GM19035 (cell line): ENCODE measurements at regions not wholly inside any gene's neighbourhood (a gene's known extent, or its start where the extent isn't known, plus 50 kb on each side); places are given as distances from the start of the nearest gene placed in this dataset.

Experiments used
- ATAC-seq: cut with Tn5 transposase; IDR thresholded peaks from one replicate; pipeline ENCODE4 v1.9.1; 2021; ENCODE audit not compliant: unreplicated experiment

GRCh38 chr12:89901906-89902642 lies 193.4 kb upstream of the ATP2B1 start:
- ATAC-seq: no peak

DNA sequence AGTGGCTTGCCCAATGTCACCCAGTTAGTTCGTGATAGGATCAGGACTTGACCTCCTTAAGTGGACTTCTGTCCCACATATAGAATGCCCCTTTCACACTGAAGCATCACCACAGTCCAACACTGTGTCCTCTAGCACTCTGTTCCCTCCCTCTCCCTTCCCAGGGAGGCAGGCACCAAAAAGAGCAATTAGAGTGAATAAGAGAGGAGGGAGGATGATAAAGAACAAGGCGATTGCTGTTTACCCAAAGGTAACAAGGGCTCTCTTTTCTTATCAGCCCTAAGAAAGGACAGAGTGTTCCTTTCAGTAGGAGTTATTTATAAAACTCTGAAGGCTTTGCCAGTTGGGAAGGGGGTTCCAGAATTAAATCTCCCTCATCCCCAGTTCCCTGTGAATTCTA lies 192.7 kb upstream of the ATP2B1 start:
- no peak for ATAC-seq

DNA sequence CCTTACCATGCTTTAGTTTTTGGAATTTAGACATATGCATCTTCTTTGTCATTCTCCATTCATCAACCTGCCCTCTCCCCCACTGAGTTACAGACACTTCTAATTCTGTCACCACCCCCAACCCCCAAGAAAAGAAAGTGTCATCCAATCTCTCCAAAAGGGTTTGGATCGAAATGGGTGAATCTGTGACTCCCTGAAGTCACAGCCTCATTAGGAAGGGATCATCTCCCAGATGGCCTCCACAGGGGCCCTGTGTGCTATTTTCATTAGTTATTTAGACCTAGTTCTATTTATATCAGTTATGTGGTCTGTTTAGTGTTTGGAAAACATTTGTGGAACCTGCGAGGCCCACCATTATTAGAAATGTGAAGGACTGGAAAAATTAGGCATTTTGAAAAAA lies 191.0 kb upstream of the ATP2B1 start:
- no peak for ATAC-seq

GRCh38 chr12:89895591-89895990 lies 187.0 kb upstream of the ATP2B1 start:
- ATAC-seq: no peak

DNA sequence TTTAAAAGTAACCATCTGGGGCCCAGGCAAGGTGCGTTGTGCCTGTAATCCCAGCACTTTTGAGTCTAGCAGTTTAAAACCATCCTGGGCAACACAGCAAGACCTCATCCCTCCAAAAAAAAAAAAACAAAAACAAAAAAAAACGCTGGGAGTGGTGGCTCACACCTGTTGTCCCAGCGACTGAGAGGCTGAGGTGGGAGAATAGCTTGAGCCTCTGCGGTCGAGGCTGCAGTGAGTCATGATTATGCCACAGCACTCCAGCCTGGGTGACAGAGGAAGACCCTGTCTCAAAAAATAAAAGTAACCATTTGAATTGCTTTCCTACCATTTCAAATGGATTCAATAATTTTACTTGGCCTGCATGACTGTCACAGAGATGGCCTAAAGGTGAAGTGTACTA lies 186.5 kb upstream of the ATP2B1 start:
- no peak for ATAC-seq

DNA sequence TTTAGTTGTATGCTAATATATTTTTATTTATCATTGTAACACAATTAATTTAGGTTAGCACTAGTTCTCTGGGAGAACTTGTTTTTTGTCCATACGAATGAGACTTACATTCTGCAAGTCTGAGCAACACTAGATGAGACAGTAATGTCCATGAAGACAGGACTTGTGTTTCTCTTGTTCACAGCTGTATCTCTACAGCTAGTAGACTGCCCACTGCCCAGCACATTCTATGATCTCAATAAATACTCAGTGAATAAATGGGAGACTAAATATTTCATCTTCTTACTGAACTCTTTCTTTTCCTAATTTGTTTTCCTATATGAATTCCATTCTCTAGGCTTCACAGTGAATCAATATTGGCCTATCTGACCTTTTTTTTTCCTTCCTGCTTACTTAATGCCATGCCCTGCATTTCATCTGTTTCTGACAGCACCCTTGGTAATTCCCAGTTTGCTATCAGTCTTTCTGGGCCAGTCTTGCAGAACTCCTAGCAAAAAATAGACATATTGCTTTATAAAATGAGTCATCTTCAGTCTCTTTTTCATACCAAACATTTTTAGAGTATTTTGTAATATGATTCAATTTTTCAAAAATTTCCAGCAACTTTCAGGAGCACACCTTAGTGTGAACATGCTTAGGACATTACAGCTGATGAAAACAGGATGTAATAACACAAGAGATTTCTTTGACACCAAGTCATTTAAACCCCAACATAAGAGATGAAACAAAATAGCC lies 185.5 kb upstream of the ATP2B1 start:
- no peak for ATAC-seq

GRCh38 chr12:89892436-89892835 lies 183.8 kb upstream of the ATP2B1 start:
- ATAC-seq: no peak

DNA sequence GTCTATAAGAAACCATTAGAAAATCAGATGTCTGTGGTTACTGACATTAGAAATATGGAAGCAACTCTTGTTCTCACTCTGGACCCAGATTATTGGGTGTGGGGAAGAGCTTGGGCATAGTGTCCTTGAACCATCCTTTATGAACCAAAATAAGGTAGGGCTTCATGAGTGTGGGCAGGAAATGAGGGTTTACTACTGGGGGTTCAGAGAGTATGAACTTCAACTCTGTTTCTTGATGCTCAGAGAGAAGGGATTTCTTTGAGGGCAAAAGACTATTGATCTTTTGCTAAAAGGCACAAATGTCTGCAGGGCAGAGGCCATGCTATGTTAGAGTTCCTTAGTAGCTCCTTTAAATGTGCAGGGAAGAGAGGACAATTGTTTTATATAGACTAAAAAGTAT lies 183.3 kb upstream of the ATP2B1 start:
- no peak for ATAC-seq

GRCh38 chr12:89890161-89890560 lies 181.5 kb upstream of the ATP2B1 start:
- no peak for ATAC-seq

DNA sequence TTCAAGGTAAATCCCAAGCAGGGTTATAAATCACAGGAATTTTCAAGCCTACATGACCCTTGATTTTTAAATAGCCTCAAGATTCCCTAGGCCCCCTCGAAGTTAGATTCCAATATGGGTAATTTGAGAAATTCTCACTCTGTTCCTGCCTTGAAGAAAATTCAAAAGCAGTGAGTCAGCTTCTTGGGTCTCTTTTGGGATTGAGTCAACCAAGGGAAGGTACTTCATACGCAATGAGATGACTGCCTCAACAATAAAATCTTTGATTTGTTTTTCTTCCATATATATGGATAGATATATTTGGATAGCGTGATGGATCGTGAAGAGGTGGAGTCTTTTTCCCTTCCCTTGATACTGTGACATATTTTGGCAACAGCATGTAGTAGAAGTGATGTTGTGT lies 180.4 kb upstream of the ATP2B1 start:
- ATAC-seq: no peak

DNA sequence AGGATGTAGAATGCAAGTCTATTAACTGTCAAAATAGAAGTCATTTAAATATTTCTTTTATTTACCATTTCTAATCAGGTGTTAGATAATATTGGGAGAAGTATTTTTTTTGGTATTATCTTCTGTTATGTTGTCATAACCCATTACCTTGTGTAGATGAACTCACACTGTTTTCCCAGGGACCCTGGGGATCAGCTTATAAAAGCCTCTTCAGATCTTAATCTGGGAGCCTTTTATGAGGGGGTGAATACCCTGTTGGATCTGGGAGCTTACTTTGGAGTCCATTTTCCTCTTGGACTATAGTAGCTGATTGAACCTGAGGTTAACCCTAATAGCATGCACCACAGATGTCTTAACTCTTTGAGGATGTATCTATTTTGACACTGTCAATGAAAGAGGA lies 176.3 kb upstream of the ATP2B1 start:
- ATAC-seq: no peak

- ATAC-seq: no peak
These were observed 175.8 kb upstream of the ATP2B1 start for GRCh38 chr12:89884416-89884898.

GRCh38 chr12:89883630-89884389 lies 175.2 kb upstream of the ATP2B1 start:
- no peak for ATAC-seq

DNA sequence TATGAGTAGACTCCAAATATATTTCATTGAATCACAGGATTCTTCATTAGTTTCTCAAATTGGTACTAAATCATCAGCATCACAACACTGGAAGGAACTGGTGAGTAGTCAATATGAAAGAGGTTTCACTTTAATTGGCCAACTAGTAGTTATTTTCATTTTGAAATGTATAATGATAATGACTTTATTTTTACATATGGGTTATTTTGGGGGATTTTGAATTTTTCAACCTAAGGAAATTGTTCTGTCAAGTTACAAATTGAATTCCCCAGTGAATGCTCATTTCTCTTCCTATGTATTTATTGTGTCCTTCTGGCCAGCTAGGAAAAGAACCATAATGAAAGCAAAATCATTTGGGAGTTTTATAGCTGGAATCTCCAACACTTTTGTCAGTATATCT lies 174.2 kb upstream of the ATP2B1 start:
- ATAC-seq: no peak

DNA sequence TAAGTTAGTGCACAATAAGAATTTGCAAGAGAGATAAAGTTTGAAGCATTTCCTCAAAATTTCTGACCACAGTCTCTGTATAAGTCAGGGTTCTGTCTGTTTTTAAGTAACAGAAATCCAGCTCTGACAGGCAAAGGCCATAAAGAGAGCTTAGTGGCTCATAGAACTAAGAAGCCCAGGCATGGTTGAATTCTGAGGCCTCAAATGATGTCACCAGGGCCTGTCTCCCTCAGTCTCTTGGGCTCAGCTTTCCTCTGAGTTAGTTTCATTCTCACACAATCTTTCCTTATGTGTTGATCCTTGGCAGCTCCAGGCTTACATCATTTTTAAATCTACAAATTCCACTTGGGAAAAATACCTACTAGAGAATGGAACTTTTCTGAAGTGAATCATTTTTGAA lies 173.4 kb upstream of the ATP2B1 start:
- peak; percentile 33 for ATAC-seq

- peak; percentile 95 for ATAC-seq
These were observed 172.2 kb upstream of the ATP2B1 start for GRCh38 chr12:89880690-89881350.

- ATAC-seq: no peak
These were observed 171.1 kb upstream of the ATP2B1 start for GRCh38 chr12:89879766-89880165.

DNA sequence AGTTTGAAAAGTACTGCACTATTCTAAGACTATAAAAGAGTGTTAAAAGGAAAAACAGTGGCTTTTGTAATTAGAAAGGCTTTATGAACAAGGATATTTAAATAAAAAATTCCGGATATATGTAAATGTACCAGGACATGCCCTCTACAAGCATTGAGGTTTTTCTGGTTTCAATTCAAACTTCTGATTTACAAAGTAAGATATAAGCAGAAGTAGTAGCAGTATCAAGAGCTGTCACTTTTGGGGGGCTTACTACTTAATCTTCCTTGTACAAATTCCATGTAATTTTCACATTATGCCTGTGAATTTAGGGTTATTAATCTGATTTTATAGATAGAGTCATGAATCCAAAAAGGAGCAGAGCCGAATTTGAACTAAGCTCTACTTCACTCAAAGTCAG lies 170.3 kb upstream of the ATP2B1 start:
- ATAC-seq: no peak

DNA sequence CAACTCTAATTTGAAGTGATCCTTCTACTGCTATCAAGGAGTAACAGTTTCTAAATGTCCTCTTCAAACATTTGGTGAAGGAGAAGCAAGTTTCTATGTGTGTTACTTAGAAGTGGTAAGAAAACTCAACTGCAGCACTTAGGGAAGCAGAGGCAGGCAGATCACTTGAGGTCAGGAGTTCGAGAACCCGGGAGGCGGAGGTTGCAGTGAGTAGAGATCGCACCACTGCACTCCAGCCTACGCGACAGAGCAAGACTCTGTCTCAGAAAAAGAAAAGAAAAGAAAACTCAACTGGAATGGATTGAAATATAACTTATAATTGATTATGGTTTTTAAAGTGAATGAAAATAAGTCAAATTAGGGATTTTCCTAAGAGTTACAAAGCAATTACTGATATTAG lies 169.7 kb upstream of the ATP2B1 start:
- no peak for ATAC-seq

DNA sequence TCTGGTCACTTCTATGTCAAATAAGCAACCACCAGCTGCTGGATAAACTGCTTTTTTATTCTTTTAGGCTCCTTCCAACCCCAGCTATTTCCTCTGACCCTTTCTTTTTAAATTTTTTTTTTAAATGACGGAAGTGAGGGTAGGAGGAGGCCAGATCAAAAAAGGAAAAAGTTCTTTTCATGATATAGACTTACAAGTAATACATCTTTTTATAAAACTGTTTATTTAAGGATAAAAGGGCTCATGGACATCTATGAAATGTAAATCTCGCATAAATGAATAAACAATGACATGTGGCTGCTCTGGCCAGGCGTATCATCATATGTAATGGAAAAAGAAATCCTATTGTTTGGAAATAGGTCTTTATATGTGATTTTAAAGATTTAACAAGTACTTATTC lies 169.0 kb upstream of the ATP2B1 start:
- no peak for ATAC-seq

DNA sequence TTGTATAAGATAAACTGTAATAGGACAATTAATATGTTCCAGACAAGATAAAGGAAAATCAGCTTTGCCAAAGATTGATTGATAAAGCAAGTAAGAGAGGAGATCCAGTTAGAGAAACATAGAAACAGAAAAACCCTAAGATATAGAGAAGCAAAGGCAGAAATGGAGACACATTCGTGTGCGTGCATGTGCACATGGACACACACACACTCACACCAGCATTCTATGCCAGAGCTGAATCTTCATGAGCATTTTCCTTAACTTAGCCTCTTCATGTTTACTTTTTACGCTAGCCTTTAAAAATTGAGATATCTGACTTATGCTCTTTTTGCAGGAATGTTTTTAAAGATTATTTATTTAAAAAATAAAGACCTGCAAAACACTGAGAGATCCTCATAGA lies 168.5 kb upstream of the ATP2B1 start:
- ATAC-seq: no peak
